ENCODE measurements at regions not wholly inside any gene's neighbourhood (a gene's known extent, or its start where the extent isn't known, plus 50 kb on each side); places are given as distances from the start of the nearest gene placed in this dataset.

DNA sequence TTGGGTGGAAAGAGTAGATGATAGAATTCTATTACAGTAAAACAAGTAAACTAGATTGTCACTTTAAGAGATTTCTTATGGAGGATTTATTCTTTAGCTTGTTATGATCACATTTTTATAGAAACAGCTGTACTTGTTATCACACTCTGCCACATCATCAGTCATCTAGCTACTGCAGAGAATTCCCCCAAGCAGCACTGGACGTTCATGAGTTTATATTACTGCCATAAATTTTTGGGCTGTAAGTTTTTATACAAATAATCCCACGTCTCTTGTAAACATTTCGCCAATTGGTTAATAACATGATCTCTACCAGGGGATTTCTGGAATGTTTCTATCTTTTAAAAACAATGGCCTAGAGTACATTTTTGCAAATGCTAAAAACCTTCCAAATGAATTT lies 238.8 kb downstream of the POLR1F start:
- no peaks in the 10 kb centered on the region for H3K9me3 Mint-ChIP-seq
- no peaks in the 10 kb centered on the region for H3K27me3 Mint-ChIP-seq (ENCODE audit: low read depth)
- H3K27ac Mint-ChIP-seq: no peak overlapping the region
- CTCF ChIA-PET: interaction anchor here (0.5 kb wide), 1 partner anchor 122 kb away, joined by 3 read pairs; no protein-coding TSS in a partner anchor
- H3K36me3 Mint-ChIP-seq (ENCODE audit: low read depth): no peaks in the 10 kb centered on the region
- no peak for DNase-seq
- no peaks in the 10 kb centered on the region for H3K4me1 Mint-ChIP-seq (ENCODE audit: low read depth)
- no peak overlapping the region for H3K4me3 Mint-ChIP-seq
- intact Hi-C loops (cut with micrococcal nuclease): no loop called here

DNA sequence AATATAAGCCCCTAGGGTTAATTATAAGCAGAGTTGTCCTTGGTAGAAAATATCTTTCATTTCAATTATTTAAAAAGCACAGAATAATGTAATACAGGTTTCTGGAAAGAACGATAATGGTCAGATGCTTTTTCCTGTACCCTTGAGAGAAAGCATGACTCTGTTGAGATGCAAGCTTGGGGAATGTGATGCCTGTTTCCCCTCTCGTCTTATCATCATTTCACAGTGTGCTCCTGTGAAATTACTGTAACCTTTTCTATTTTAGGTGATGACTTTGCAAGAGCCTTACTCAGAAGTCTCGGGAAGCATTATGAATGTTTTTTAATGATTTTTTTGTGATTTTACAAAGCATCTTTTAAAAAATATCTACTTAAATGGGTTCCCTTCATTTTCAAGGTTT lies 243.0 kb downstream of the POLR1F start:
- Mint-ChIP-seq H3K27ac (no peak overlapping the region), H3K4me1 (ENCODE audit: low read depth) (no peaks in the 10 kb centered on the region), H3K9me3 (no peaks in the 10 kb centered on the region), H3K27me3 (ENCODE audit: low read depth) (no peaks in the 10 kb centered on the region), H3K4me3 (no peak overlapping the region), H3K36me3 (ENCODE audit: low read depth) (no peaks in the 10 kb centered on the region)
- intact Hi-C loops (cut with micrococcal nuclease): no loop called here
- DNase-seq: no peak
- CTCF ChIA-PET: no interaction called here

DNA sequence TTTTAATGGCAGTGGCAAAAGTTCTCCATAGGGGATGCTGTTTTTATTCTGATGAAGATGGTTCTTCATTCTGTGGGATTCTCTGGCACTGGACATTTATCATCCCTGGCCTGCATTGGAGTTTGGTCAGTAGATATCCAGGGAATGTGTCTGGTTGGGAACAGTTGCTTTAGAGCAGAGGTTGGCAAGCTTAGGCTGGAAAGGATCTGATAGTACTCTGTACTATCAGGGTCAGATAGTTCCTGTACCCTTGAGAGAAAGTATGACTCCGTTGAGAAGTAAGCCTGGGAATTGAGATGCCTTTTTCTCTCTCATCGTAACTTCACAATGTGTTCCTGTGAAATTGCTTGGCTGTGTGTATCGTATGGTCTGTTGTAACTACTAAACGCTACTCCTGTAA lies 244.1 kb downstream of the POLR1F start:
- DNase-seq: no peak
- no peaks in the 10 kb centered on the region for H3K36me3 Mint-ChIP-seq (ENCODE audit: low read depth)
- intact Hi-C loops (cut with micrococcal nuclease): no loop called here
- H3K9me3 Mint-ChIP-seq: no peaks in the 10 kb centered on the region
- CTCF ChIA-PET: no interaction called here
- H3K4me3 Mint-ChIP-seq: no peak overlapping the region
- H3K4me1 Mint-ChIP-seq (ENCODE audit: low read depth): no peaks in the 10 kb centered on the region
- no peak overlapping the region for H3K27ac Mint-ChIP-seq
- no peaks in the 10 kb centered on the region for H3K27me3 Mint-ChIP-seq (ENCODE audit: low read depth)

DNA sequence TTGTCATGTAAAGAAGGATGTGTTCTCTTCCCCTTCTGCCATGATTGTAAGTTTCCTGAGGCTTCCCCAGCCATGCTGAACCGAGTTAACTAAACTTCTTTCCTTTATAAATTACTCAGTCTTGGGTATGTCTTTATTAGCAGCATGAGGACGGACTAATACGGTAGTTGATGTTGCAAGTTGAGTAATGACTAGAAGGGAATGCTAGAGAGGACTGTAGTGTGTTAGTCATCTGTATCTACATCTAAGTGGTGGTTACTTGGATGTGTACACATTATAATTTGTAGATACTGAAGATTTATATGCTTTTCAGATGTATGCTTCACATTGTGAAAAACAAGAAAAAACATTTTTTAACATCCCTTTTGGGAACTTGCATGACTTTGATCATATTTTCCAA lies 244.6 kb downstream of the POLR1F start:
- Mint-ChIP-seq H3K36me3 (ENCODE audit: low read depth) (no peaks in the 10 kb centered on the region), H3K27ac (no peak overlapping the region), H3K4me3 (no peak overlapping the region), H3K4me1 (ENCODE audit: low read depth) (no peaks in the 10 kb centered on the region), H3K27me3 (ENCODE audit: low read depth) (no peaks in the 10 kb centered on the region), H3K9me3 (no peaks in the 10 kb centered on the region)
- intact Hi-C loops (cut with micrococcal nuclease): no loop called here
- DNase-seq: no peak
- CTCF ChIA-PET: no interaction called here

DNA sequence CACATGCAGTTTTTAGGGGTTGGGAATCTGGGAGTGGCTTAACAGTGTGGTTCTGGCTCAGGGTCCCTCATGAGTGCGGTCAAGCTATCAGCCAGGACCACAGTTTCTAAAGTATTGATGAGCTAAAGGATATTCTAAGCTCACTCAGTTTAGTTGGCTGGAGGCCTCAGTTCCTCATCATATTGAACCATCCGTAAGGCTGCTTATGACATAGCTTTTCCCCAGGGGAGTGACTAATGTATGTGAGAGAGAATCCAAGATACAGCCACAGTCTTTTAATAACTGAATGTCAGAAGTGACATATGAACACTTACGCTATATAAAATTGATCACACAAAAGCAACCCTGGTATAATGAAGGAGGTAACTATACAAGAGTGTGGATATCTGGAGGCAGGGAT lies 245.3 kb downstream of the POLR1F start:
- CTCF ChIA-PET: no interaction called here

DNA sequence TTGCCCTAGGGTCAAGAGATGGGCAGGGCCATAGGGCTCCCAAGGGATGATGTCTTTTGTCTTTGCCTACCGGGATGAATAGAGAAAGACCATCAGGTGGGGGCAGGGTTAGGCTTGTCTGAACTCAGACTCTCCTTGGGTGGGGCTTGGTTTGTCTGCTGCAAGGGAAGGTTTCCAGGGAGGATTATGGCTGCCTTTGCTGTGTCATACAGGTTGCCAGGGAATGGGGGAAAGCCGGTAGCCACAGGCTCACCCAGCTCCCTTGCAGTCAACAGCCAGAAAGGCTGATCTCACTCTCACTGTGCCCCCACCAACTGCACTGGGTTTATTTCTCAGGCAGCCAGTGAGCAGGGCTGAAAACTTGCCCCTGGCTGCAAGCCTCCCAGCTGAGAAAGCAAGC lies 253.2 kb downstream of the POLR1F start:
- Mint-ChIP-seq H3K36me3 (ENCODE audit: low read depth) (no peaks in the 10 kb centered on the region), H3K27ac (no peak overlapping the region), H3K4me3 (no peak overlapping the region), H3K9me3 (peaks cover 9% of the 10 kb centered on the region), H3K4me1 (ENCODE audit: low read depth) (no peaks in the 10 kb centered on the region), H3K27me3 (ENCODE audit: low read depth) (no peaks in the 10 kb centered on the region)
- DNase-seq: no peak
- intact Hi-C loops (cut with micrococcal nuclease): no loop called here
- CTCF ChIA-PET: interaction anchor here (1.2 kb wide), 1 partner anchor 217 kb away, joined by 3 read pairs; no protein-coding TSS in a partner anchor

More for the DNA sequence above, 245.3 kb downstream of the POLR1F start:
- intact Hi-C loops (cut with micrococcal nuclease): no loop called here
- no peaks in the 10 kb centered on the region for H3K36me3 Mint-ChIP-seq (ENCODE audit: low read depth)
- no peaks in the 10 kb centered on the region for H3K27me3 Mint-ChIP-seq (ENCODE audit: low read depth)
- DNase-seq: no peak
- no peak overlapping the region for H3K4me3 Mint-ChIP-seq
- no peaks in the 10 kb centered on the region for H3K9me3 Mint-ChIP-seq
- H3K4me1 Mint-ChIP-seq (ENCODE audit: low read depth): no peaks in the 10 kb centered on the region
- no peak overlapping the region for H3K27ac Mint-ChIP-seq

DNA sequence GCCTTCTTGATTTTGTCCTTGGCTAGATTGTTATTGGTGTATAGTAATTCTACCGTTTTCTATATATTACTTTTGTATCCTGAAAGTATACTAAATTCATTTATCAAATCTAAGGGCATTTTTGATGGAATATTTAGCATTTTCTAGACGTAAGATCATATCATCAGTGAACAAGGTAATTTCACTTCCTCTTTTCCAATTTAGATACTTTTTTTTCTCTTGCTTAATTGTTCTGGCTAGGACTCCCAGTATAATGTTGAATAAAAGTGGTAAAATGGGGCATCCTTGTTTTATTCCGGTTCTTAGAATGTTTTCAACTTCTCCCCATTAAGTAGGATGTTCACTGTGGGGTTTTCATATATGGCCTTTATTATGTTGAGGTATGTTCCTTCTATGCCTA lies 260.7 kb downstream of the POLR1F start:
- H3K4me3 Mint-ChIP-seq: no peak overlapping the region
- no peak for DNase-seq
- no peaks in the 10 kb centered on the region for H3K4me1 Mint-ChIP-seq (ENCODE audit: low read depth)
- peaks cover 7% of the 10 kb centered on the region for H3K9me3 Mint-ChIP-seq
- H3K36me3 Mint-ChIP-seq (ENCODE audit: low read depth): no peaks in the 10 kb centered on the region
- CTCF ChIA-PET: no interaction called here
- H3K27me3 Mint-ChIP-seq (ENCODE audit: low read depth): no peaks in the 10 kb centered on the region
- intact Hi-C loops (cut with micrococcal nuclease): no loop called here
- H3K27ac Mint-ChIP-seq: no peak overlapping the region

DNA sequence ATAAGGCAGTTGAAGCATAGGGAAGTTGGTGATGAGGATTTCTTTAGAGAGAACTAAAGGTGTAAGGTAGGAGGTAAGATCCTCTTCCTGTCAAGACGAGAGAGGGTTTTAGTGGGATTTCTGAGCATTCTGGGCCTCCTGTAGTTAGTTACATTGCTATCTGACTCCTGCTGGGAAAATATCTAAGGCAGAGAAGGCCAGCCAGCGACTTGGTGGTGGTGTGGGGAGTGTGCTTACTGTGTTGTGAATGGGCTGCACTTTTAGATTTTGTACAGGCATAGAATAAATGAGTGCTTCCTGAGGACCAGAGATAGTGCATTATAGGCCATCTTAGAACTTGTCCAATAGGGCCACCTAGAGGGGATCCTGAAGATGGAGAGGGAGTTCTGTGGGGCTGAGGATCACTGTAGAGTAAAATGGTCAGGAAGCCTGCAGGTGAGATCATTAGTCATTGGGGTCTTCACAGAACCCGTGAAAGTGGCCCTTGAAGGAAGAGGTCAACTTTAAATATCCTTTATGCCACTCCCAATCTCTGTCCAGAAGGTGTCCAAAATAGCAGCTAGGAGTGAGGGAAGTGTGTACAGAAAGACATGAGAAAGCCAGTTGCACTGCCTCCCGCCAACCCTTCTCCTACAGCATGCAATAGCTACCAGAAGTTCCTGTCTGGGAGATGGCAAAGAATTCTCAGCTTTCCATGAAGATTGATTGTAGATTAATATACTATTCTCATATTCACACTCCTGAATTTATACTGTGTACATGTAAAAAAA lies 266.6 kb downstream of the POLR1F start:
- CTCF ChIA-PET: no interaction called here
- no peaks in the 10 kb centered on the region for H3K9me3 Mint-ChIP-seq
- DNase-seq: no peak
- H3K36me3 Mint-ChIP-seq (ENCODE audit: low read depth): no peaks in the 10 kb centered on the region
- intact Hi-C loops (cut with micrococcal nuclease): no loop called here
- H3K27ac Mint-ChIP-seq: no peak overlapping the region
- no peak overlapping the region for H3K4me3 Mint-ChIP-seq
- no peaks in the 10 kb centered on the region for H3K4me1 Mint-ChIP-seq (ENCODE audit: low read depth)
- no peaks in the 10 kb centered on the region for H3K27me3 Mint-ChIP-seq (ENCODE audit: low read depth)

DNA sequence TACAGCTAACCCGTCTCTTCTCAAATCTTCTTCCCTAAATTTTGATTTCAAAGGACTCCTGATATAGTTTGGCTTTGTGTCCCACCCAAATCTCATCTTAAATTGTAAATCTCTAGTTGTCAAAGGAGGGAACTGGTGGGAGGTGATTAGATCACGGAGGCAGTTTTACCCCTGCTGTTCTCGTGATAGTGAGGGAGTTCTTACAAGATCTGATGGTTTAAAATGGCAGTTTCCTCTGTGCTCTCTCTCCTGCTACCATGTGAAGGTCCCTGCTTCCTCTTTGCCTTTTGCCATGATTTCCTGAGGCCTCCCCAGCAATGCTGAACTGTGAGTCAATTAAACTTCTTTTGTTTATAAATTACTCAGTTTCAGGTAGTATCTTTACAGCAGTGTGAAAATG lies 269.3 kb downstream of the POLR1F start:
- CTCF ChIA-PET: no interaction called here
- DNase-seq: no peak
- intact Hi-C loops (cut with micrococcal nuclease): no loop called here
- no peaks in the 10 kb centered on the region for H3K9me3 Mint-ChIP-seq
- H3K36me3 Mint-ChIP-seq (ENCODE audit: low read depth): no peaks in the 10 kb centered on the region
- no peak overlapping the region for H3K4me3 Mint-ChIP-seq
- H3K27me3 Mint-ChIP-seq (ENCODE audit: low read depth): no peaks in the 10 kb centered on the region
- no peak overlapping the region for H3K27ac Mint-ChIP-seq
- H3K4me1 Mint-ChIP-seq (ENCODE audit: low read depth): no peaks in the 10 kb centered on the region

DNA sequence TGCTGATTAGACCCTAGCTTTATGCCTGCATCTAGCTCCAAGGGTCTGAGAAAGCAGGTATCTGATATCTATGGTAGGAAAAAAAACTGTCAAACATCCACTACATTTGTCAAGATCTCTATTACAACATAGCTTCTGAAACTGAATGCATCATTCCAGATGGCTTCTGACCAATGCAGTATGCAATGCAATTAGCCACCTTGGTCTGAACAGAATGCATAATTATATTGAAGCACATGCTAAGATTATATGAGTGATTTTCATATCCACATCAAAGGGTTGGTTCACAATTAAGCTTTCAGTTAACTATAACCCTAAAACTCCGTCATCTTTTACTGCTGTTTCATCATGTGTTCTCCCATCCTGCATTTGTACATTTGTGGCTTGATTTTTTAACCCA lies 271.4 kb downstream of the POLR1F start:
- CTCF ChIA-PET: no interaction called here
- H3K4me3 Mint-ChIP-seq: no peak overlapping the region
- intact Hi-C loops (cut with micrococcal nuclease): no loop called here
- no peaks in the 10 kb centered on the region for H3K36me3 Mint-ChIP-seq (ENCODE audit: low read depth)
- H3K27me3 Mint-ChIP-seq (ENCODE audit: low read depth): no peaks in the 10 kb centered on the region
- H3K27ac Mint-ChIP-seq: no peak overlapping the region
- H3K9me3 Mint-ChIP-seq: no peaks in the 10 kb centered on the region
- DNase-seq: no peak
- H3K4me1 Mint-ChIP-seq (ENCODE audit: low read depth): no peaks in the 10 kb centered on the region

DNA sequence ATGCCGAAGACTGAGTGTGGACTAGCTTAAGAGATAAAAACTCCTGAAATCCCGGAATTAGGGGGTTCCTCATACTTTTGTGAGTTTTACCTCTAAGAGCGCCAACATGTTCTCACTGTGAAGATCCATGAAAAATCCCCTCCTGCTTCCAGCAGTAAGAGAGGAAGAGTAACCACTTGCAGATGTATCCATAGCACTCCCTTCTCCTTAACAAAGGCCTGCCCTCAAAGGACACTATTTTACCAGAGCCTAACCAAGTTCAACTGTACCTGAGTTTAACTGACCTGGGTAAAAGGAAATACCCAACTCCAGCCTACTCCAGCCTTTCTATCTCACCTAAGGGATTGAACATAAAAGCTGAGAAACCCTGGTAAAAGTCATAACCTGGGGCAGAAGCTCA lies 280.9 kb downstream of the POLR1F start:
- Mint-ChIP-seq H3K27ac (no peak overlapping the region), H3K36me3 (ENCODE audit: low read depth) (no peaks in the 10 kb centered on the region), H3K4me3 (no peak overlapping the region), H3K27me3 (ENCODE audit: low read depth) (no peaks in the 10 kb centered on the region), H3K9me3 (no peaks in the 10 kb centered on the region), H3K4me1 (ENCODE audit: low read depth) (no peaks in the 10 kb centered on the region)
- intact Hi-C loops (cut with micrococcal nuclease): no loop called here
- DNase-seq: no peak
- CTCF ChIA-PET: no interaction called here

DNA sequence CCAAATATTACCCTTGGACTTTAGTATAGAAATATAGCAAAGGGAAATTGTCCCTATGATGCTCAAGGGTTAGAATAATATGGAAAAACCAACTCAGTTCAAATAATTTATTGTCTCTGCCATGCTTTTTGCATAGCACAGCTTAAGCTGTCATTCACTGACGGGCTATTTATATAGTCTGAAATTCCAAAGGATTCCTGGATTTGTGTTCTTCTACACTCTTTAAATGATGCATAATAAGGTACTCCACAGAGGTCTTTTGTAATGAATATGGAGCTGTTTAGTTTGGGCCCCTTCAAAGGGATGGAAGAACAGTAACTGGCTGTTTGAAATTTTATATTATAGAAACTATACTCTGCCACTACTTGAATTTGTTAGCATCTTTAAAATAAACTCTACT lies 276.6 kb upstream of the FERD3L start:
- Mint-ChIP-seq H3K4me1 (ENCODE audit: low read depth) (no peaks in the 10 kb centered on the region), H3K9me3 (no peaks in the 10 kb centered on the region), H3K36me3 (ENCODE audit: low read depth) (no peaks in the 10 kb centered on the region), H3K27me3 (ENCODE audit: low read depth) (no peaks in the 10 kb centered on the region), H3K4me3 (no peak overlapping the region), H3K27ac (no peak overlapping the region)
- intact Hi-C loops (cut with micrococcal nuclease): no loop called here
- CTCF ChIA-PET: no interaction called here
- no peak for DNase-seq

DNA sequence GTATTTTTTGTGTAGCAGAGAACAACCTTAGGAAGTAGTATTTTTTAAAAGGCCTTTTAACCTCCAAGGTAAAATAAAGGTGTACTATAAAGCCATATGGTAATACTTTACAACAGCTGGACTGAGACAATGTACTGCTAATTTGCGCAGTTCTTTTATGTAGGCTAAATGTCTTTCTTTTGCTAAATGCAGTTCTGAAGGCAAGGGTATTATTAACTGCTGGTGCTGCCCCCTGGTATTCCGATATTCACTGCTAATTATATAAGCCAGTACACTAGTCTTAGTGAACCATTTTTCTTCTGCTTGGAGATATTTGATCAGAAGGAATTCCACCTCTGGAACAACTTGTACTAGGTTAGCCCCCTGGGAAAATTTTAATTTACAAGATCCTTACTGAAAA lies 272.0 kb upstream of the FERD3L start:
- DNase-seq: no peak
- CTCF ChIA-PET: no interaction called here
- no peaks in the 10 kb centered on the region for H3K36me3 Mint-ChIP-seq (ENCODE audit: low read depth)
- no peaks in the 10 kb centered on the region for H3K4me1 Mint-ChIP-seq (ENCODE audit: low read depth)
- peaks cover 1% of the 10 kb centered on the region for H3K9me3 Mint-ChIP-seq
- H3K4me3 Mint-ChIP-seq: no peak overlapping the region
- no peaks in the 10 kb centered on the region for H3K27me3 Mint-ChIP-seq (ENCODE audit: low read depth)
- no peak overlapping the region for H3K27ac Mint-ChIP-seq
- intact Hi-C loops (cut with micrococcal nuclease): no loop called here

Data from activated naive CD4-positive, alpha-beta T cell treated with anti-CD3 and anti-CD28 coated beads for 36 hours (primary cell).